ENCODE measurements at regions not wholly inside any gene's neighbourhood (a gene's known extent, or its start where the extent isn't known, plus 50 kb on each side); places are given as distances from the start of the nearest gene placed in this dataset.
"Not testable (repeated sequence)": the region's sequence is repeated elsewhere in the genome, so short reads cannot be mapped to it uniquely, and the experiment has no call there.

GRCh38 chr7:149628361-149629149, 130.9 kb upstream of the ZNF746 start:
- not testable (repeated sequence) for DNase-seq

GRCh38 chr7:149627911-149628310, 130.3 kb upstream of the ZNF746 start:
- DNase-seq = no peak

GRCh38 chr7:149626972-149627371, 129.4 kb upstream of the ZNF746 start:
- DNase-seq = no peak

GRCh38 chr7:149625947-149626392, 128.4 kb upstream of the ZNF746 start:
- no peak for DNase-seq

GRCh38 chr7:149625340-149625946, 127.8 kb upstream of the ZNF746 start:
- no peak for DNase-seq

DNA sequence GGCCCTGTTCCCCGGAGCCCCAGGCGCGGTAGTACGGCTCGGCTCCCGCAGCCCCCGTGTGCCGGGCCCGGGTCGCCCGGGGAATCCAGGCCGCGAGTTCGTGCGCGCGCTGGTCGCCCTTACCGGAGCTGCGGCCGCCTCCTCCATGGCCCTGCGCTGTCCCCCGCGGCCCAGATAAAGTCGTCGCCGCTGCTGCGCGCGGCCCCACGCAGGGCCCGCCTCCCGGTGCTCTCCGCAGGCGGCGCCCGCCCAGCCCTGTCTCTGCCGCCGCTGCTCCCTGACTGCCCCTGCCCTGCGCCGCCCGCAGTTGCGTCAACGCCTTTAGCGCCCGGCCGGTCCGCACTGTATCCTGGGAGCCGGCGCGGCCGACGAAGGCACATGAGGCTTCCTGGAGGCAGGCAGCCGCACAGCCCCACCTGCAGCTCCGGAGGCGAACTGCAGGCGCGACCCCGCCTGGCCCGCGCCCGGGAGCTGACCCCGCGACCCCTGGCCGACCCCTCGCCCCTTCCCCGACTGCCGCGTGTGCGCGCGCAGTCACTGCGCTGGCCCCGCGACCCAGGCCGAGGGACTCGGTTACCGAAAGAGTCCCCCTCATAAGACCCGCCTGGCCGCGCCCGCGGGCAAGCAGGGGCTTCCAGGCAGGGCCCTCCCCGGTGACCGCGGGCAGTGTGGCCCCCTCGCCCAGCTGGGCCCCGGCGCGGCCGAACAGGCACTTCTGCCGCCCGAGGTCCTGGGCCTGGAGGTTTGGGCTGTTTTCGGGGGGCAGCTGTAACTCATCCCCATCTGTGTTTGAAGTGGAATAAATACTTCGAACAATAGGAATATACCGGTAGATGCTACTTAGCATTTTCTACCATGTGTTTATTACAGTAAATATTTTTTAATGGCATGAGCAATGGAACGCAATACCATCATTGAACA, 127.1 kb upstream of the ZNF746 start:
- DNase-seq = peak; percentile 52 to 88

GRCh38 chr7:149624006-149624405, 126.4 kb upstream of the ZNF746 start:
- DNase-seq = no peak

DNA sequence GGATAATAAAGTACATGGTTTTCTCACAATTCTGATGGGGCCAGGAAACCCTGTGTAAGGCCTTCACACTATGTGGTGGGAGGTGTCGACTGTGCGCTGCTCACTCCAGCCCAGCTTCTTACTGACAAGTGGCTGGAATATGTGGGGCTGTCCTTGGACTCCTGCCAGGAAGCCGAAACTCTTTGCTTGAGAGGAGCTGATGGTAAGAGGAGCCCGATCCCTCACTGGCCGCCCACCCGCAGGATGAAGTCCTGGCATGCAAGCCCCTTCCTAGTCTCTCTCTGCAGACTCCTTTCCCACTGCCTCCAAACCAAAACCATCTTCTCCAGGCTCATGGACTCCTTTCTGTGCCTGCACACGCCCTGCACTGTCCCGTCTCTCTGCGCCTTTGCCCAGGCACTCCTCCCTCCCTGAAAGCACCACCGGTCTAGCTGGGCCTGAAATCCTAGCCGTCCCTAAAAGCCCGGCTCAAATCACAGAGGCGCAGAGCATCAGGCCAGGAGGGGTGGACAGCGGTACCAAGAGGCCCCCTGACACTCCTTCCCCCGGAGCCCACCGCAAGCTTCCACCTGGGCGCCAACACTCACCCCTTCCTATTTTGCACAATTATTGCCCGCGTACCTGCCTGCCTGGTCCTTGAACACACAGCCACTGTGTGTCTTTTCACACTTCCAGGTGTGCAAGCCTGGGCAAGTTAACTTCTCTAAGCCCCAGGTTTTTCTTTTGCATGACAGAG, 125.8 kb upstream of the ZNF746 start:
- peak in 1 of 2 experiments; percentile 18 for DNase-seq

DNA sequence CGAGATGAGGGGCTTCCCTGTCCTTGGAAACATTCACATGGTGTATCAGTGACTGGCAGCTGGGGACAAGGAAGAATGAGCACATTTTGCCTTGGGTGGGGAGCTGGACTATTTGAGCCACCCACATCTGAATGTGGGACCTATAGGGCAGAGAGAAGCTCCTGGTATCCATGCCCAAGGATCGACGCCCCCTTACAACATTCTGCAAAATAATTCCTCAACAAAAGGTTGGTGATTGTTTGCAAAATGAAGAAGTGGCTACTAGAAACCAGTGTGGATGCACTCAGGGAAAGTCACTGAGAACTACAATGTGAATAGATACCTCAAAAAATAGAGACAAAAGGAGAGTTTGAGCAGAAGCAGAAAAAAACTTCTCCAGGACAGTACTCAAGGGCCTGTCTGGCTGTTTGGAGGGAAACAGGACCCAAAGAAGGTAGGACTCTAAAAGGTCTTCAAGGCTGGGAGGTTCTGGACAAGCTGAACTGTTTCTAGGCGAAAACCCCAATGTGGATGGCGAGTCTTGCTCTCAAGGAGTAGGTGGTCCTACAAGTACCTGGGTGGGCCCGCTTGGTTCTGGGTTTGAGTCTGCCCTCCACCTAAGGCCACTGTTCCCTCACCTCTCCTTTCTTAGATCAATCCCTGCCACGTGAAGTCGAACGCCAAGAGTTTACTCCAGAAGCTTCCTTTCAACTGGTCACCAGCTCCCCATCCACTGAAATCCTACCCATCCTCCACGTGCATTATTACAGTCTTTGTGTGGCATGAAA, 125.0 kb upstream of the ZNF746 start:
- DNase-seq = no peak

GRCh38 chr7:149621776-149622175, 124.2 kb upstream of the ZNF746 start:
- DNase-seq = no peak

GRCh38 chr7:149620961-149621360, 123.4 kb upstream of the ZNF746 start:
- DNase-seq = no peak

- no peak for DNase-seq
These were observed 119.3 kb upstream of the ZNF746 start for GRCh38 chr7:149616898-149617297.

- DNase-seq = no peak
These were observed 118.2 kb upstream of the ZNF746 start for GRCh38 chr7:149615690-149616270.

GRCh38 chr7:149610441-149611011, 112.9 kb upstream of the ZNF746 start:
- DNase-seq = no peak

GRCh38 chr7:149608168-149608567, 110.6 kb upstream of the ZNF746 start:
- DNase-seq = no peak

- DNase-seq = no peak
These were observed 110.1 kb upstream of the ZNF746 start for GRCh38 chr7:149607683-149608082.

DNA sequence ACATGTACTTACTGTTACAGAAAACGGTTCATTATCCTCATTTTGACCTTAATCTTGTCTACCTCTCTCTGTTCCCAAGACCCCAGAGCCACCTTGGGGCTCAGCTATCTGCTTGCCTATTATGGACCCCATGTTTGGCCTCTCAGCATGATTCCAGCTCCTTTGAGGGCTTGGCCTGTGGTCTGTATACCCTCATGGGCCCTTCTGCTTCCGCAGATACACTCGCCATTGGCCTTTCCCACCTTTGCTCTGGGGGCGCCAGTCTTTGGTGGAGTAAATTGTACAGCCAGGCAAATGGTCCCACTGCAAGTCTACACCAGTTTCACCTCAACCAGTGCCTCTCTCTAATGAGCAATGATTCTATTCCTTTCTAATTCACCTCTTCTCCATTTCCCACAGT, 109.2 kb upstream of the ZNF746 start:
- no peak for DNase-seq

DNA sequence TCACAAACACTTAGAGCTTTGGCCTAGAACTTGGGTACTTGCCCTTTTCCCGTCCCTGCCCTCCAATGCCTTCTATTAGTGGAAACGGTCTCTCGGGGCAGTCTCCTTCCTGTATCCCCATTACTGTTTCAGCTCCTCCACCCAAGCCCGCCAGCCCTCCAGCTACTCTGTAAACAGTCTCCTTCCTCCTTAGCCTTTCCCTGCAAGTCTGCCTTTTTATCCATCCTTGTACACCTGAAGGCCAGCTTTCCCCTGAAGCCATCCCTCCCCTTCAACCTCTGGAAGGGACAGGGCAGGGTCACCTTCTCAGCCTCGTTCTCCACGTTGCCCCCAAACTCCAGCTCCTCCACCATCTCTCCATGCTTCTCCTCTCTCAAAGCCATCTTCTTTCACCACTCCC, 108.1 kb upstream of the ZNF746 start:
- DNase-seq = no peak

DNA sequence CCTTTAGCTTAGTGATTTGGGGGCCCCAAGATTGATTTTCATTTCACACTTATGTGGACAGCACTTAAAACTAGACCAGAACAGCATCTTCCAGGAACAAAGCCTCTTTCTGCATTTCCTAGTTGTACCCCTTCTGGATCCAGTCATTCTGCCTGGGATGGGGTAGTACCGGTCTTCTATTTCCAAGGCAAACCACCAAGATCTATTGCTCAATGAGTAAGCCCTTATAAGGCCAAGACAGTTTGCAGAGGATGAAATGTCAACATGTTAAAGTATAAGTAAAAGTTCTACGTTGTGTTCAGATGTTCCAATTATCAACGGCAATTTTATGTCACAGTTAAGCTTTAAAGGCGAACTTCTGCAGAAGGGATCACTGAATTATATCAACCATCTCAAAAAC, 106.9 kb upstream of the ZNF746 start:
- DNase-seq = no peak

DNA sequence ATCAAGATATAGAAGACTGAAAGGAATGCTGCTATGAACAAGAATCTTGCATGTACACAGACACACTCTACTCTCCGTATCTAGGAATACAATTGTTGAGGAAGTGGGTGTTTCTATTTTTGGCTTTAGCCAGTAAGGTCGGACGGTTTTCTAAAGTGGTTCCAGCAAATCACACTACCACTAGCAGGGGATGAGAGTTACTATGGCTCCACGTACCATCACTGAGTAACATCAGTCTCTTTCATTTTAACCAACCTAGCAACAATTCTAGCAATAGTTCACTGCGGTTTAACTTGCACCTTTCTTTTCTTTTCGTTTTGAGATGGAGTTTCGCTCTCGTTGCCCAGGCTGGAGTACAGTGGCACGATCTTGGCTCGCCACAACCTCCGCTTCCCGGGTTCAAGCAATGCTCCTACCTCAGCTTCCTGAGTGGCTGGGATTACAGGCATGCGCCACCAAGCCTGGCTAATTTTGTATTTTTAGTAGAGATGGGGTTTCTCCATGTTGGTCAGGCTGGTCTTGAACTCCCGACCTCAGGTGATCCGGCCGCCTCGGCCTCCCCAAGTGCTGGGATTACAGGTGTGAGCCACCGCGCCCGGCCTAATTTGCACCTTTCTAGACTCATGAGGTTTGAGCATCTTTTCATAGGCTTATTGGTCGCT, 103.2 kb upstream of the ZNF746 start:
- DNase-seq = not testable (repeated sequence)
